ENCODE measurements at regions not wholly inside any gene's neighbourhood (a gene's known extent, or its start where the extent isn't known, plus 50 kb on each side); places are given as distances from the start of the nearest gene placed in this dataset.

- Histone ChIP-seq H3K4me3 (ENCODE audit: low read length) (no peak overlapping the region), H3K27me3 (ENCODE audit: control insufficient read depth, insufficient read depth, low read length) (no peaks in the 10 kb centered on the region), H3K27ac (ENCODE audit: low read length) (no peak overlapping the region), H3K4me1 (ENCODE audit: control insufficient read depth, insufficient read depth, low read length) (no peaks in the 10 kb centered on the region), H3K36me3 (ENCODE audit: control insufficient read depth, insufficient read depth, low read length) (no peaks in the 10 kb centered on the region), H3K9me3 (ENCODE audit: control insufficient read depth, insufficient read depth, low read length) (no peaks in the 10 kb centered on the region)
- no peaks in the 10 kb centered on the region for H3K9me3 Mint-ChIP-seq
- no peak for TF ChIP-seq CTCF (IDR thresholded peaks at IDR 0.05)
- no peaks in the 10 kb centered on the region for H3K36me3 Mint-ChIP-seq
- DNase-seq (no peak), ATAC-seq (no peak)
- peaks cover 0 to 3% of the 10 kb centered on the region in 2 donors for H3K27me3 Mint-ChIP-seq (ENCODE audit: low read depth in 2 of 2)
- intact Hi-C loops (cut with micrococcal nuclease) = no loop called here
- H3K27ac Mint-ChIP-seq = no peak overlapping the region
- 79% methylated on average over 8 of the region's 9 CpGs for WGBS (ENCODE audit: insufficient coverage)
- H3K4me3 Mint-ChIP-seq = no peak overlapping the region
- no peaks in the 10 kb centered on the region for H3K4me1 Mint-ChIP-seq
Observed at GRCh38 chr11:116329354-116330090, 443.3 kb downstream of the BUD13 start.

- intact Hi-C loops (cut with micrococcal nuclease) = no loop called here
- no peak for DNase-seq
- WGBS (ENCODE audit: insufficient coverage) = 77% methylated on average over 3 of the region's 3 CpGs
Observed at GRCh38 chr11:116328851-116329250, 443.9 kb downstream of the BUD13 start.

GRCh38 chr11:116328391-116328790, 444.4 kb downstream of the BUD13 start:
- H3K27me3 ChIP-seq (ENCODE audit: control insufficient read depth, insufficient read depth, low read length) = no peaks in the 10 kb centered on the region
- no peak overlapping the region for H3K27ac ChIP-seq (ENCODE audit: low read length)
- H3K4me1 Mint-ChIP-seq = no peaks in the 10 kb centered on the region
- TF ChIP-seq CTCF (IDR thresholded peaks at IDR 0.05) = no peak
- H3K27ac Mint-ChIP-seq = no peak overlapping the region
- intact Hi-C loops (cut with micrococcal nuclease) = no loop called here
- no peaks in the 10 kb centered on the region for H3K9me3 ChIP-seq (ENCODE audit: control insufficient read depth, insufficient read depth, low read length)
- H3K4me3 ChIP-seq (ENCODE audit: low read length) = no peak overlapping the region
- DNase-seq (no peak), ATAC-seq (no peak)
- WGBS (ENCODE audit: insufficient coverage) = 68% methylated on average over 4 of the region's 4 CpGs
- no peaks in the 10 kb centered on the region for H3K36me3 Mint-ChIP-seq
- H3K9me3 Mint-ChIP-seq = no peaks in the 10 kb centered on the region
- H3K36me3 ChIP-seq (ENCODE audit: control insufficient read depth, insufficient read depth, low read length) = no peaks in the 10 kb centered on the region
- no peaks in the 10 kb centered on the region for H3K4me1 ChIP-seq (ENCODE audit: control insufficient read depth, insufficient read depth, low read length)
- H3K4me3 Mint-ChIP-seq = no peak overlapping the region
- H3K27me3 Mint-ChIP-seq (ENCODE audit: low read depth in 2 of 2) = peaks cover 0 to 3% of the 10 kb centered on the region in 2 donors

More at GRCh38 chr11:116328851-116329250, 443.9 kb downstream of the BUD13 start:
- no peaks in the 10 kb centered on the region for H3K36me3 ChIP-seq (ENCODE audit: control insufficient read depth, insufficient read depth, low read length)
- Mint-ChIP-seq H3K27ac (no peak overlapping the region), H3K27me3 (ENCODE audit: low read depth in 2 of 2) (peaks cover 0 to 3% of the 10 kb centered on the region in 2 donors), H3K4me1 (no peaks in the 10 kb centered on the region), H3K36me3 (no peaks in the 10 kb centered on the region), H3K9me3 (no peaks in the 10 kb centered on the region), H3K4me3 (no peak overlapping the region)
- TF ChIP-seq CTCF (IDR thresholded peaks at IDR 0.05) = no peak
- no peak overlapping the region for H3K4me3 ChIP-seq (ENCODE audit: low read length)
- ATAC-seq = no peak
- H3K9me3 ChIP-seq (ENCODE audit: control insufficient read depth, insufficient read depth, low read length) = no peaks in the 10 kb centered on the region
- H3K4me1 ChIP-seq (ENCODE audit: control insufficient read depth, insufficient read depth, low read length) = no peaks in the 10 kb centered on the region
- H3K27me3 ChIP-seq (ENCODE audit: control insufficient read depth, insufficient read depth, low read length) = no peaks in the 10 kb centered on the region
- H3K27ac ChIP-seq (ENCODE audit: low read length) = no peak overlapping the region

- no peaks in the 10 kb centered on the region for H3K9me3 Mint-ChIP-seq
- no peaks in the 10 kb centered on the region for H3K9me3 ChIP-seq (ENCODE audit: control insufficient read depth, insufficient read depth, low read length)
- no peaks in the 10 kb centered on the region for H3K36me3 Mint-ChIP-seq
- H3K27me3 Mint-ChIP-seq (ENCODE audit: low read depth in 2 of 2) = peaks cover 0 to 3% of the 10 kb centered on the region in 2 donors
- no peak for TF ChIP-seq CTCF (IDR thresholded peaks at IDR 0.05)
- ATAC-seq (no peak), DNase-seq (no peak)
- no peaks in the 10 kb centered on the region for H3K4me1 ChIP-seq (ENCODE audit: control insufficient read depth, insufficient read depth, low read length)
- no peaks in the 10 kb centered on the region for H3K27me3 ChIP-seq (ENCODE audit: control insufficient read depth, insufficient read depth, low read length)
- H3K27ac Mint-ChIP-seq = no peak overlapping the region
- 83% methylated on average over 2 of the region's 2 CpGs for WGBS (ENCODE audit: insufficient coverage)
- no peaks in the 10 kb centered on the region for H3K4me1 Mint-ChIP-seq
- intact Hi-C loops (cut with micrococcal nuclease) = no loop called here
- H3K36me3 ChIP-seq (ENCODE audit: control insufficient read depth, insufficient read depth, low read length) = no peaks in the 10 kb centered on the region
- no peak overlapping the region for H3K4me3 Mint-ChIP-seq
- no peak overlapping the region for H3K4me3 ChIP-seq (ENCODE audit: low read length)
- H3K27ac ChIP-seq (ENCODE audit: low read length) = no peak overlapping the region
Observed at GRCh38 chr11:116326146-116326545, 446.6 kb downstream of the BUD13 start.
